GM19240 (cell line): ENCODE measurements at regions not wholly inside any gene's neighbourhood (a gene's known extent, or its start where the extent isn't known, plus 50 kb on each side); places are given as distances from the start of the nearest gene placed in this dataset.

ENCODE experiments used
- DNase-seq: peaks from one replicate; pipeline ENCODE4 v3.0.0; 2011; ENCODE audit warnings: low spot score; ENCODE audit not compliant: insufficient read length

DNA sequence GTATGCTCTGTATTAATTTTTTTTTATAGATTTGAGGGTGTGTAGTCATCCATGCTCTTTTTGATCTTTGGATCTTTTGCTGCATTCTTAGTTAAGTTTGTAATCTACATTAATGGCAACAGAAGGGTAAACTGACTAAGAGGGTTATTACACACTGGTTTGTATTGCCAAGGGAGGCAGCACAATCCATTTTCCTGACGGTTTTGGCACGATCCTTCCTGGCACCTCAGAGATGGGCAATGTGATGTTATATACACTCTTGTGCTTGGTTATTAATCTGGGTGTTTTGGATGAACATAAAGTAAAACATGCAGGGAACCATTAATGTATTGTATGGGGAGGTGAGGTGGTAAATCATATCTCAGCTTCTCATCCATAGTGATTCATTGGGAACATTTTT lies 98.8 kb upstream of the SLC38A2 start:
- DNase-seq: no peak

DNA sequence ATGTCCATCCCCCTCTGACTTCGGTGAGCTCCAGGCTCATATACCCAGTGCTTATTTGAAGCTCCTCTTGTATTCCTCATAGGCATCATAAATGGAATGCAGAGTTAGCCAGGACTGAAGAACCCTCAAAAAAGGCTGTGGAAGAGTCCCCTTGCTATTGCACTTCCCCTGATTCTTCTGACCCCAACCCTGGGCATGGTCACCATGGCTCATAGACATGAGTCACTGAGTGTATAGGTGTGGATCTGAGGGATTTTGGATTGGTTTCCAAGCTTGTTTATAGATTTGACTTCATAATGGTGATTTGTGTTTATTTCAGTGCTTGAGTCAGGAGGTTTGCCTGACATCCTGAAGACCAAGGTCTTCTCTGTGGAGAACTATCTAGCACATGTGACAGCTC lies 98.4 kb upstream of the SLC38A2 start:
- DNase-seq: no peak

- no peak for DNase-seq
Measured at GRCh38 chr12:46470036-46470627, 97.6 kb upstream of the SLC38A2 start.

DNA sequence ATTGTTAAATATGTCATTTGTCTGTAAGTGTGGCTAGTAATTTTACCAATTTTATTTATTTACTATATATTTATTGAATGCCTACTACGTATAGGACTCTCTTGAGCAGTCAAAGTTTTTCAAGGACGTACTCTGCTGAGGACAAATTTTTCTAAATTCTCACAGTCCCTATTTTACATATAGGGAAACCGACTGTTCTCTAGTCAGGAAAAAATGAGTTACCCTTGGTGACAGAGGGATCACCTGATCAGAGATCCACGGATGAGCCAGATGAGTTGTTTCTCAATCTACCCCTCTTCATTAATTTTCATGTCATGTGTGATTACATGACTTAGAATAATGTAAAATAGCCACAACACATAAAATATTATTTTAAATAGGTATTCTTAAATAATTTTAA lies 96.2 kb upstream of the SLC38A2 start:
- no peak for DNase-seq

GRCh38 chr12:46468160-46468559 lies 95.6 kb upstream of the SLC38A2 start:
- no peak for DNase-seq

DNA sequence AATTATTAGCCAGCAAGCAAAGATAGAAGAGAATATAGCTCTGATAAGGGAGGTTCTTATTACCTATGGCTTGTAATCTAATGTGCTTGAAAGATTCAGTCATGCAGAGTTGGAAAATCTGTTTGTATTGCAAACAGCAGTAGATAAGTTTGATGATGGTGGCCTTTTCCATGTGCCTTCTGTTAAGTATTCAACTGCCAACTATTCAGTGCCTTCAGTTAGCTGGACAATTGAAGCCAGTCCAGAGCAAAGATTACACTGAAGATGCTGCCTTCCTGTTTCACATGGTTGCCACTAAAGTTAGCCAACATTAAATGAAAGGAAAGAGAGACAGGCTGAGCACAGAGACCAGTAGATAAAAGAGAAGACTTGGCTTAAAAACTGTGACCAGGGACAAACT lies 92.7 kb upstream of the SLC38A2 start:
- DNase-seq: no peak

DNA sequence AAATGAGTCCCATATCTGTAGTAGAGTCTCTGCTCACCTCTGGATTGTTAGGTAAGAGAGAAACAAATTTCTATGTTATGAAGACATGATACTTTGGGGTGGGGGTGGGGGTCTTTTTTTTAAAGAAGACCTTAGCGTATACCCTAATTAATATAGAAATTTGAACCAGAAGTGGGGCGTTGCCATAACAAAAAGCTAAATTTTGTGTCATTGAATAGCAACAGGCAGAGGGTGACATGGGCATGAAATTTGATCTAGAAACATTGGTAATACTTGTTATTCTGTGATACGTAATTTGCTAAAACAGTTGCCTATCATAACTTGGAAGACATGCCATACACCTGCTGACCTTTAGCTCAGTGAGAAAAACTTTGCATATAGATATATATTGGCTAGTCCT lies 92.3 kb upstream of the SLC38A2 start:
- no peak for DNase-seq

- DNase-seq: no peak
Measured at GRCh38 chr12:46462641-46463355, 90.2 kb upstream of the SLC38A2 start.

GRCh38 chr12:46461907-46462640 lies 89.5 kb upstream of the SLC38A2 start:
- no peak for DNase-seq

- DNase-seq: no peak
Measured at GRCh38 chr12:46461459-46461858, 88.9 kb upstream of the SLC38A2 start.

DNA sequence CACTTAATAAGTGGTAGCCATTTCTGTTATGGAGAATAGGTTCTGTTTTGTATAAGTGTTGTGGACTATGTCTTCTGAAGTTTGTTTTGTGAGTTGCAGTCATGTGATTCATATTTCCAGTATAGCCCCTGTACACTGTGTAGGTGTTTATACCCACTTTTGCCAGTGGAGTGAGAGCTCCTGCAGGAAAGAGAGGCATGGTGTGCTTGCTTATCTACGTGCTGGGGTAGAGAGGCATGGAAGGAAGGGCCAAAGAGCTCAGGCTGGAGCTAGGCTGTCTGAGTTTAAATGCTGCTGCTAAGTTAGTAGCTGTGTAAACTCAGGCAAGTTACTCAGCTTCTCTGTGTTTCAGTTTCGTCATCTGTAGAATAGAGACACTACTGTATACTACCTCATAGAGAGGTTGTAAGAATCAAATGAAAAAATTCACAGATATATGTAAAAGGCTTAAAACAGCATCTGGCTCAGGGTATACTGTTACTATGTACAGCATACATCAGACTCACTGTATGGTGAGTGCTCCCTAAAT lies 88.2 kb upstream of the SLC38A2 start:
- no peak for DNase-seq

GRCh38 chr12:46459861-46460545 lies 87.4 kb upstream of the SLC38A2 start:
- DNase-seq: no peak

- DNase-seq: no peak
Measured at GRCh38 chr12:46459111-46459510, 86.5 kb upstream of the SLC38A2 start.

GRCh38 chr12:46458500-46459102 lies 86.0 kb upstream of the SLC38A2 start:
- no peak for DNase-seq

DNA sequence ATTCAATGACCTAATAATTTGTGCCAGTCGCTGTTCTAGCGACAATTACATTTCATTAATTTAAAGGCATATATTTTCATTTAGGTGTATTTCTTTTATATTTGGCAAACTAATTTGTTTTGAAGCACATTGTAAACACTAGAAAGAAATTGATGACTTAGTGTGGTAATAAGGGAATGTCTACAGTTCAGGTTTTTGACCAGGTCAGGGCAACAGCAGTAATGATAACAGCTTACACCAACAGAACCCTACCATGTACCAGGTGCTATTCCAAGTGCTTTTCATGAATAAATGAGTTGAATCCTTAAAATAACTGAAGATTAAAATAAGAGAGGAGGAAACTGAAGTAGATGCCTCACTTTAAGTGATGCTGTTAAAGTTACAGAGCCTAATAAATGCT lies 85.4 kb upstream of the SLC38A2 start:
- DNase-seq: no peak

GRCh38 chr12:46456356-46457334 lies 84.1 kb upstream of the SLC38A2 start:
- DNase-seq: no peak

DNA sequence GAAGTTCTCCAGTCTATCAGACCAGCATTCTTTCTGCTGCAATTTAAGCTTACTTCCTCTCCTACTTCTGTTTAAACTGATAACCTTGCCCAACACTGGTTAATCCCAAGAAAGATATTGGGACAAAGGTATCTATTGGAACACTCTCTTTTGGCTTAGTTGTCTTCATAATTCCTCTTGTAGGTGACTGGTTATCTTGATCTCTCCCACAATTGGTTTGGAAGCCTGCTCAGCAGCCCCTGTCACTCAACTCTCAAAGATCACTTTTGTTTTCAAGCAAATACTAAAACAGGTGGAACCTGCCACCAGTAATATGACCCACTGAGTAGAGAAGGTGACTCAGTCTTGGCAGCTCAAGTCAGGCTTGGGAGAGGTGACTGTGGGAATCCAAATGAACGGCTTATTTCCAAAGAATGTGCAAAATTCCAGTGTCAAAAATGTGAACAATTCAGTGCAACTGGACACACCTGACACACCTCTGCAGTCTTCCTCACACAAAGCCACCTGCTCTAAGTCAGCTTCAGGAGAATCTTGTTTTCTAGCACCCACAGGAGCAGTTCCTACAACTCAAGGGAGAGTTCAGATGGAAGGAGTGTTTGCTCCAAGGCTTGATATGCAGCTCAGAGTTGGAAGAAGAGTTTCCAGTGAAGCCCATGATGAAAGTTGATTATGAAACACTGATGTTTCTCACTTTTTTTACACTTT lies 83.2 kb upstream of the SLC38A2 start:
- no peak for DNase-seq

- no peak for DNase-seq
Measured at GRCh38 chr12:46454981-46455380, 82.4 kb upstream of the SLC38A2 start.

GRCh38 chr12:46453428-46453827 lies 80.9 kb upstream of the SLC38A2 start:
- DNase-seq: no peak

- no peak for DNase-seq
Measured at GRCh38 chr12:46452776-46453175, 80.2 kb upstream of the SLC38A2 start.
